ENCODE measurements at regions not wholly inside any gene's neighbourhood (a gene's known extent, or its start where the extent isn't known, plus 50 kb on each side); places are given as distances from the start of the nearest gene placed in this dataset.
A peak's percentile ranks its signal among the peaks of the same experiment; 100 is the strongest.

DNA sequence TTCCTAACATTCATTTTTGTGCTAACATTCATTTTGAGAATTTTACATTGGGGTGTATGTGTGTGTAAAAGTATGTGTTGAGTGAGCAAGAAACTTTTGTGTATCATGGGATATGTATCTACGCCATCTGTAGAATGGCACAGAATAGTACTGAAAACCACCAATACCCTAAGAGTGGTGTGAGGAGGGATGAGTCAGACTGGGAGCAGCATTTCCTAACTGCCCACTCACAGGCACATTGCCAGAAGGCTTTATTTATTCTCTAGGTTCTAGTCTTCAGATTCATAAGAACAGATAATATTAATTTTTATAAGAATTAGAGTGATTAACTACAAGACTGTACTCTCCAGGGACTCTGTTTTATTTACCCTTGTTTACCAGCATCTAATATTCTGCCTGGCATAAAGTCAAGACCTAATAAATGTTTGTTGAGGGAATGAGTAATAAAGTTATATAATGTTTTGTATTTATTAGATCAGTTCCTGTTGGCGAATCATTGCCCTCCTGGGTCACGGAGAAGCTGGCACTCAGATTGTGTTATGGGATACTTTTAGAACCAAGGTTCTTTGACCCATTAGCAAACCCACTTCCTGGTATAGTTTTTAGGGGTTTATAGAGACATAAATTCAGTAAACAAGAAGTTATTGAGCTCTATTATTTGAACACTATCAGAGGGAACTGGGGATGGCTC, 159.1 kb upstream of the PPP2R2B start:
- DNase-seq, result peak; percentile 37

DNA sequence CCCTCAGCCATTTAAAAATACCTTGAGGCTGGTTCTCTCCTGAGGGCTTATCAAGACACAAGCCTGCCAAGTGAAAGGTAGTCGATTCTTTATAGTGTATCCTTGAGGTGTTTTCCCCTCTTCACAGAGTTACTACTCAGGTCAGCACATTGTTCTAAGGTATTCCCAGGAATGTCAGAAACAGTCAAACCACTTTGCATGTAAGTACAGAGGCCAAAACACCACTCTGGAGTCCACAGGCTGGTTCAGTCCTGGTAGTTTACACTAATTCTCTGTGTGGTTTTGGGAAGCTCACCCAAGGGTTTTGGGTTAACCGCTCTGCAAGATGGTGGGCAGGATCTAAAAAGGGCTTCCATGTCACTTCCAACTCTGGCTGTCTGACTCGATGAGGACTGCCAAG, 162.3 kb upstream of the PPP2R2B start:
- no peak for DNase-seq

DNA sequence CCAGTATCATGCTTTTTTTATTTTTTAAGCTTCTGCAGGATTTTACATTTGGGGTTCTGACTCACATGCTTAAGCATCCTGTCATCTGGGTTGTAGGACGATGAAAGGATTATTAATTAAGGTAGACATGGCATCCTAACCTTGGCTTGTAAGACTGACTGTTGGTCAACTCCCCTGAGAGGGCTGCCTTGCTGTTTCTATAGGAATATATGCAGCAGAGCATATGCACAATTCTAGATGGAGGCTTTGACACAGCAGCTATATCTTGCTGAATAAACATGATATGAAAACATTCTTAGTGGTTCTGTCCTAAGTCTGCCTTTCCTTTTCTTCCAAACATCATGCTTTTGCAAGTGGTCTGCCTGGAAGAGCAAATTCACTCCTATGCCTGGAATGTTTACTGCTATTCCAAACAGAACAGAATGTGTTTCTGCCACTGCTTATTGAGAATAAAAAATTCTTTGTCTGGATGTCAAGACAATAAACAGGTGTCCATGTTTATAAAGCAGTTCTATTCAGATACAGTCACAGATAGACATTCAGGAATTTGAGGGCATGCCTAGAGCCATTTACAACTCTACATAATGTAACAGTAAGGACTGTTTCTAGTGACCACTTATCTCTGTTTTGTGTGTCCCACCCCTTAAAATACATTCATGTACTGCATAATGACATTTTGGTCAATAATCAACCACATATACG, 166.2 kb upstream of the PPP2R2B start:
- DNase-seq, result no peak

DNA sequence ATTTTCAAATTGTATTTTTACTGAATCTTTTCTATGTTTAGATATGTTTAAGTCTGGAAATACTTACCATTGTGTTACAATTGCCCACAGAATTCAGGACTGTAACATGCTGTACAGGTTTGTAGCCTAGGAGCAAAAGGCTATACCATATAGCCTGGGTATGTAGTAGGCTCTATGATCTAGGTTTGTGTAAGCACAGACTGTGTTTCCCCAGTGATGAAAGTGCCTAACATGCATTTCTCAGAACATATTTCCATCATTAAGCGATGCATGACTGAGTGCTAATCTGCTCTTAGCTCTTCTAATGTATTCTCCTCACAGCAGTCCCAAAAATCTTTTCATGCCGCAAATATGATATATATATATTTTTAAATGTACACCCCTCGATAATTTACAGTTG, 166.7 kb upstream of the PPP2R2B start:
- no peak for DNase-seq

DNA sequence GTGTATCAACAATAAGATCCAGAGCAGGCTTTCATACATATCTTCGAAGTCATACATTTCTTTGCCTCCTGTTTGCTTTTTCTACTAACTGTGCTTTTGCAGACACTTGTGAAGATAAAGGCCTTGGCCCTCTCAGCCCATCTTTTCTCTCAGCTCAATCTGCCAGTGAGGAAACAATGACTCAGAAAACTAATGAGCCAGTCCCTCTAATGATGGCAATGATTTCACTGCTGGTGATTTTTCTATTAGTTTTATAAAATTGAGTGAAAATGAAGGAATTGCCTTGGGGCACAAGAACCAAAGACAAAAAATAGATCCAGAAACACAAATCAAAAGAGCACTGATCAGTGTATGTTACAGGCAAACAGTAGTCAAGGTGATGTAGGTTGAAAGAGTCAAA, 167.7 kb upstream of the PPP2R2B start:
- DNase-seq, result no peak

DNA sequence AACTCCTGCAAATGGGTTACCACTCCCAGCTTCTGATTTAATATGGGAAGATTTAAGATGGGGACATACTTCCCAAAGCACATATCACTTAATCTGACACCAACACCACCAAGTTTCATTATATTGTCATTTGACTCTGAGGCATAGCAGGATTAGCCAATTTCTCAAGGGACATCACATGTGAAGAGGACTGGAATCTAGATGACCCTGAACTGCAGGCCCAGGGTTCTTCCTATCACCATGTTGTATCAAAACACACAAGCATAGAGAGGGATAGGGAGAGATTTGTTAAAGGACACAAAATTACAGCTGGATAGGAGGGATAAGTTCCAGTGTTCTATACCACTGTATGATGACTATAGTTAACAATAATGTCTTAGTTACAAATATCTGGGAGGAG, 168.3 kb upstream of the PPP2R2B start:
- DNase-seq, result no peak

DNA sequence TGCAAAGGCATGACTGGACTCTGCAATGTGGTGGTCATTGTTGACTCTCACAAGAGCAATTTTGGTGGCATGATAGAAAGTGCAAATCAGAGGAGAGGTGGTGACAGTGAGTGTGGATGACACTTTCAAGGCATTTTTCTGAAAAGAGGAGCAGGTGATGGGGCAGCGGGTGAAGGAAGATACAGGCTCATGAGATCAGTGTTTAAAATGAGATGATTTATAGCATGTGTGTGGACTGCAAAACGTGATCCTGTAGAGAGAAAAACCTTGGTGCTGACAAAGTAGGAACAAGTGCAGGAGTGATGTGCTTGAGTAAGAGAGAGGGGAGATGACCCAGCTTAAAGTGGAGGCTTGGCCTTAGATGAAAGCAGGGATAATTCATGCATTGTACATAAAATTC, 171.2 kb upstream of the PPP2R2B start:
- DNase-seq, result no peak

DNA sequence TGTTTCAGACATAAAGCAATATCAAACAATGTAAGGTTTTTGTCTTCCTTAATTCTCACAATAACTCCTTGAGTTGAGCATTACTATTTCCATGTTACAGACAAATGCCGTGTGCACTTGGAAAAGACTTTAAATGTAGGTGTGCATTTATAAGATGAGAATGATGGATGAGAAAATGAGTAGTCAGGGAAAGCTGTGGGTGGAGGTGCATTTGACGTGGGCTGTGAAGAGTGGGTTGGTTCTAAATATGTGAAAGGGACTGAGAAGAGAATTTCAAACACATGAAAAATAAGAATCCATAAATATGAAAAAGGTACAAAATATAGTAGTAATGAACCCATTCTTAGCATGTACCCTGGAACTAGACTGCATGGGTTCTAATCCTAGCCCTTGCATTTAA, 171.6 kb upstream of the PPP2R2B start:
- DNase-seq, result no peak

DNA sequence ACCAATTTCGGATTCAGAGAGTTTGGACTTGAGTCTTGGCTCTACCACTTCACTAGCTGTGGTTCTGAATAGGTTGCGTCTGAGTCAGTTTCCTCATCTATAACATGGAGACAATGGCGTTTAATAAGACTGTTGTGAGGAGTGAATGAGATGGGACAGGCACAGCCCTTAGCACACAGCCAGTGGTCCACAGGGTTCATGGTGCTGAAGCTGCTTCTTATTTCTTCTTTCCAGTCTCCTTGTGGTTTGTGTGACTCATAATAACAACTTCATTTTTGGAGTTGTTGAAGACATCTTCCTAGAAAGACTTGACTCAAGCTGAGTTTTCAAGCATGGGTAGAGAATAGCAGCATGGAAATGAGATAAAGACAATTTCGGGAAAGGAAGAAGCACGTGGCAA, 172.6 kb upstream of the PPP2R2B start:
- no peak for DNase-seq

DNA sequence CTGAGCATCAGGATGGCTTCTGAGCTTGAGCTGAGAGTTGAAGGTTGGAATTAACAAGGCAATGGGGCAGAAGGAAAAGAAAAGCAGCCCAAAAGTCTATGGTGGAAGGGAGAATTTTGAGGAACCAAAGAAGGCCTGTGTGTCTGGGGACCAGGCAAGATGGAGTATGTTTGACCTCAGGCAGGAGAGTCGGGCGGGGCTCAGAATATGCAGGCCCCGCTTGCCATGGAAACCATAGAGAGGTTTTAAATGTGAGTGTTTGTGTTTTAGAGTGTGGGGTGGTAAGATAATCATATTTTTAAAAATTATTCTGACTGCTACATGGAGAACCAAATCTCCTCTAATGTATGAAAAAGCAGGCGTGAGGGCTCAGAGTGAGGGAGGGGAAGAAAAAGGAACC, 174.0 kb upstream of the PPP2R2B start:
- no peak for DNase-seq

DNA sequence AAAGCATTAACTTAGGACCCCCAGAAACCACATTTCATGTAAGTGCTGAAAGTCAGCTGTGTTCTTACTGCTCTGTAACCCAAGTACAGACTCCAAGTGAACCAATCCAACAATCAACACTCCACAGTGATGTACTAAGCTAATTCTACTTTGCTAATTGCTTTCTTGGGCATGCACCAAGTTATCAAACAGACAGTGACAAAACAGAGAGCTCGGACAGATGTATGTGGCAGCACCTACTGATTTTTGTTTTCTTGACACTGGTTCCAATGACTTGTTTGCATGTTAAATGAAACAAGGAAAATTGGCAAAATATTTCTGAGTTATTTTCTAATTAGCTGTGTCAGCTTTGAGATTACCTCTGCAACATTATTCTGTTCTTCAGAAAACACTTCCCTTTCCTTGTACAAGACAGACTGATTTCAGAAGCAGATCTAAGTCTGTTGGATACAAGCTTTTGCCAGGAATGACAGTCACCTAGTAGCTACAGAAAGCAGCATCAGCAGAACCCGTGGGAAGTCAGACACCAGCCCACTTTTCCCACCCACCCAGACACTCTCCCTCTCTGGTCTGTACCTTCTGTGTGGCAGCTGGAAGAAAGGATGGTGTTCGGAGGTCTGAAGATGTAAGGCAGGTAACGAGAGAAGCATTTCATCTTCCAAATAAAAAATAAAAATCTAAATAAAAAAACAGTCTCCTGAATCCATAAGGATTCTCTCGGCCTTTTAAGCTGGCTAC, 176.7 kb upstream of the PPP2R2B start:
- DNase-seq, result no peak

DNA sequence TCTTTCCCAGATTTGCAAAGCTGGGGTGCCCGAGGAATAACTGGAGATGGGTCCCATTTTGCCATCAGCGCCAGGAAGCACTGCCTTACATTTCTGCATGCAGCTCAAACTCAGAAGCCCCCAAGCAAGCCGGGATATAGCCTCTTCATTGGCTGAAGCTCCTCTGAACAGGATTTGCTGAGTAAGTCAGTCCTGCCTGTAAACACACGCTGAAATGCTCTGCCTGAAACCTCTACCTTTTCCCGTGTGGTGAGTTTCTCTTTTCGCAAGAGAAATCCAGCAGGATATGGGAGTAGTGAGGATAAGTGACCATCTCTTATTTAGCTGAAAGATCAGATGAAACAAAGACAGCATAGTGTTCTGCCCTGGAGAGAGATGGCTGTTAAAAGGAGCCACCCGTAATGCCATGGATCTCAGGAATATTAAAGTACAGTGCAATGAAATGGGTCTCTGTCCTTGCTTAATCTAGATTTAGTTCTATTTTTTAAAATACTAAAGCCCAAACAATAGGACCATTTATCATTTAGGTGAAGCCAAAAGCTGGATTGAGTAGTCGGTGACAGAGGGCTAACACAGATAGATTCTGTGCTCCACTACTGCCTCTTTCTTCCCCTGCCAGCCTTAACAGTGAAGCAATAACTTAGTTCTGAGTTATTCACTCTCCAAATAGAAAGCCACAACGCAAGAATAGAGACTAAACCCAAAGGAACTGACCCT, 177.5 kb upstream of the PPP2R2B start:
- no peak for DNase-seq

DNA sequence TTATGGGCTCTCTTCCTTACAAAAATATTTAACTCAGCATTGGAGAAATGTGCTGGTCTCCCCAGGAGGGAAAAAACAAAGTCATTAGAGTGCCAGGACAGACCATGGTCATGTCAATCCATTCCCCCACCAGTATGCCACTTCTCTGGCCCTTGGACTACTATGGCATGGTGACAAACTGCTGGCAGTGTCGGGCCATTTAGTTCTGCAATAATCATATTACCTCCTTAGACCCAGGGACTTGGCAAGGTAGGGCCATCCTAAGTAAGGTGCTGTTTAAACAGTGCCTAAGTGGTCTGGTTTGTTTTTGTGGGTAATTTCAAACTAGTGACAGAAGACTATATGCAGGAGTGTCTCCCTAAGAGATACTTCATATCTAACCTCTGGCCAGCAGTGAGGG, 177.8 kb upstream of the STK32A start:
- no peak for DNase-seq

DNA sequence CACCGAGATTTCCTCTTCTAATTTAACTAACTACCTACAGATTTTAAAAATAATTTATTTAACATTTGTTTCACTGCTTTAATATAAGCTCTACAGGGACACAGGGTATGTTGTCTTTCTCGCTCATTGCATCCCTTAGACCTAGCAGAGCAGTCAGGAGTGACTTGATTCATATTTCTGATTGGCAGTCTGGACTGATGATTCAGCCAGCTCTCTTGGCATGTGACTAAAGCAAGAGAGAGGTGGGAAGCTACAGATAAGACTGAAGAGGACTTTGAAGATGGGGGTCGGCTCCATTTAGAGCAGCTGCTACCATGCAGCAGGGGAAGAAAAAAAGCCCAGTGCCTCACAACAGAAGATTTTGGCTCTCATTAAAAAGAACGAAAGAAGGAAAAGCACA, 173.4 kb upstream of the STK32A start:
- DNase-seq, result no peak

DNA sequence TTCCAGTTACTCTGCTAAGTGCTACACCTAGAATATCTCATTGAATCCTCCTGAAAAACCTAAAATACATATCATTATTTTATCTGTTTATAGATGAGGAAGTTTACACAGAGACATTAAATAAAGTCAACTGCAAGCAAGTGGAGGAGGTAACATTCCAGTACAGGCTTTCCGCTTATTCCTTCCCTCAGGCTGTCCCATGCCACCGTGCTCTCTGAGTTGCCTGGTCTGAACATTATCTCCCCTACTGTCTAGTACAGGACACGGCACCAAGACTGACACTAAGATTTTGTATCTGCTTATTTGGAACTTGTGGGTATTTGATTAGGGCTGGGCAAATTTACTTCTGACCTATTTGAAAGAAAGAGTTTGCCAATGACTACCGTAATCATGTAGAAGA, 172.4 kb upstream of the STK32A start:
- no peak for DNase-seq

DNA sequence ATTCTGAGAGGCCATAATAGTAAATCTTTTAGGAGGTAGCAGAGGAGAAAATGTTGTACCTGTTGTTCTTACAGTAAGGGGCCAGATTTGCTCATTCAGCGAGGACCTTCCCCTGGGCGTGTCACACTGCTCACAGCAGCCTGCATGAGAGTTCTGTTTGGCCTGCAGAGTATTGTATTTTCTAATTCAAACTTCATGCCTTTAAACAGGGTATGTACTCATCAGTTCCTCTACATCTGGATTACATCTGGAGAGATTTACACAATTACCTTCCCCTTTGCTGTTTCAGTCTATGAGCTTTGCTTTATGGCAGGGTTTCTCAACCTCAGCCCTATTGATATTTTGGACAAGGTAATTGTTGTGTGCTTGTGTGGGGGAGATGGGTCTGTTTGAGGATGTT, 170.9 kb upstream of the STK32A start:
- no peak for DNase-seq

DNA sequence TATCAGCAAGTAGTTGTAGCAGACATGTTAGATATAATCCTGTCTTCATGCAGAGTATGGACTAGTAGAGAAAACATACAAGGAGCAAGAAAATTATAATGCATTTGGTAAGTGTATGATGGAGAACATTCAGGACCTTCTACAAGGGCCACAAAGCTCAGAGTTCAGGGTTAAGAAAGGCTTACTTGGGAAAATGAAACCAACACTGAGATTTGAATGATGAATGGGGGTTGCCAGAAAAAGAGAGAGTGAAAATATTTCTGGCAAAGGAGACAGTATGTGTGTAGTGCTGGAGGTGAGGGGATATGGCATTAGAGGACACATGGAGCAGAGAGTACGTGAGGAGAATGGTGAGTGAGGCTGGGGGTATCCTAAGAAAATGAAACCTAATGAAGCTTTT, 169.8 kb upstream of the STK32A start:
- no peak for DNase-seq

DNA sequence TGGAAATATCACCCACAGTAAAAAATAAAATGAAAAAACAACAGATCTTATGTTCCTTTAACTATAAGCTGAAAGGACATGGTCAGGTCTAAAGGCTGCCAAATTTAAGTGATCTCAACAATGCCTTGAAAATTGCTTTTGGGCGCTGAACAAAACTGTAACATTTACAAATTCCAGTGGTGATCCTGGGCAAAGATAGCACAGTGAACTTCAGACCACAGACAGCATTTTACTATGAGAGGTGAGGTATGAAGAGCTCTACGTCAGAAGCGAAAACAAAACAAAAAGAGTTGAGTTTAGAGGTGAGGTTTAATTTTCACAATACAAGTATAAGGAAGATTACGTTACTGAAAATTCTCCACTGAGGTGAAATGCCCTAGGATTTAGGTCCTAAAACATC, 165.8 kb upstream of the STK32A start:
- DNase-seq, result no peak

DNA sequence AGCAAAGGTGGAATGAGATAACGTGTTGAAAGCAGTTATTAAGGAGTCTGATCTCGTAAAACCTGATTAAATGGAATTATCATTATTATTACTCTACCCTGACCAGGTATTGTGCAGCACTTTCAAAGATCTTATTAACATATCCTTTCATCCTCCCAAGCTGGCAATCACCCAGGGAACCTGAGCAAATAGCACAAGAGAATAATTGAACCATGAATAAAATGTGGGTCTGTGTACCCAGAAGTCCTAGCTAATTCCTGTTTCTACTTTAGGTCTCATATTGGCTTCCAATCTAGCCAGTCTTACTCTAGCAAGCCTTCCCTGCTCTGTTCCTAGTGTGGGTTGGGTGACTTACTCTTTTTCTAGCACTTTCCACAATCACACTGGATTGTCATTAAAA, 162.2 kb upstream of the STK32A start:
- no peak for DNase-seq

DNA sequence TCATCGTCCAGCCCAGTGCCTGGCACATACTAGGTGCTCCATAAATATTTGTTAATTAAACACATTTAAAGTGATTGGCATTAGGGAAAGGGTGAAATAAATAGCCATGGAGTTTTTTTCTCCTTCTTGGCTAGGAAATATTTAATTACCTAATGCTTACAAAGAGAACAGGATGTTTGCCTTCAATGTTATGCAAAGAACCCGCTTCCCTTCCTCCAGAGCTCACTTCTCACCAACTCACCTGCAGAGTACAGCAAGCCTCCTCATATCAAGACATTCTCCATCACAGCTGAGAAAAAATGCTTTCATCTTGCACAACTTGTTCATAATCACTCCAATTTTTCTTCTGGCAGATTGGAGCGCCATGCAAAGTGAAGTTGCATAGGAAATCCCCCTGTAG, 161.7 kb upstream of the STK32A start:
- DNase-seq, result no peak

DNA sequence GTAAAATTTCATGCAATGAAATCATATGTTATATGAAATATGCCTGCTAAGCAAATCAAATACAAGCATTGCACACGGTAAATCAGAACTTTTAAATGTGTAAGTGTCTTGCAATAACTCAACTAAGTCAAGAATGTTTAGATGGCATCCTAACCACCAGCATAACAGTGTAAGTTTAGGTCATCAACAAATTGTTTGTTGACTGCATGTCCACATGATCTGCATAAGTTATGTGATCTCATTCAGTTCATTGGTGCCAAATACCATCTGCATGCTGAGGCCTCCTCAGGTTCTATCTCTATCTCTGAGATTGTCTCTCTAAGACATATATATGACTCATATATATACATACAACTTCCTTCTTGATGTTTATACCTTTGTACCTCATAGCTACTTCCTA, 159.6 kb upstream of the STK32A start:
- DNase-seq, result no peak

DNA sequence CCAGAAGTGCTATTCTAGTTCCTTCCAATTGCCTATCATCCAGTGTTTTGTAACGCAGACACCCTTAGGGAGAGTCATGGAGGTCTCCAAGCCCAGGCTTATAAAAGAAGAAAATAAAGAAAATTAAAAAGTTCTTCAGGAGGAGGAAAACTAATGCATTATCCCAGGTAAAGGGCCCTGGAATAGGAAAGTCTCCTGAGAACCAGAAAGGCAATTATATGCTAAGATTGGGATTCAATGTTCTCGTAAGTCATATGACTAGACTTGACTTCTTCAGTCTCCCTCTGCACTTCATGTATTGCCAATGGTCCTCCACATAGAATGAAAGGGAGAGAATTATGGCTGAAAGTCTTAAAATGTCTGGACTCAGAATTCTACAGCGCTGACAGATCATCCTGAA, 154.4 kb upstream of the STK32A start:
- no peak for DNase-seq

DNA sequence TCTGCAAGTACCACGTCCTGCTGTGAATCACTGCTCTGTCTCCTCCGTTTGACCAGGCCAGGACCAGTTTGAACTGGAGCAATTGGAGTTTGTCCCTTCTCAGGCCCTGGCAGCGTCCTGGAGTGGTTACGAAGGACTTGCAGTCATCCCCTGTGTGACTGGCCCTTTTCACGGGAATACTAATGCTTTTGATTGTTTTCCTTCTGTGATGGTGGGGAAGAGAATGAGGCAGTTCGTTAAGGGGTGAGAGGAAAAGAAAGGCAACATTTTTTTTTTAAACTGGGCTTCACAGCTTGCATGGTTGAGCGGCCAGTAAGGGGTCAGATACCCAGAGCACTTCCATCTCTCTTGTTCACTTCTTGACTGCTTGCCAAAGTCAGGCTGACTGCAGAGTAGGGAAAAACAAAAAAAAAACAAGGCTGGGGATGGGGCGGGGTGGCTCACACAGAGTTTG, 153.5 kb upstream of the STK32A start:
- DNase-seq, result no peak

Measured in dermis blood vessel endothelial cell (primary cell).